HT-29 (cell line): ENCODE measurements at regions not wholly inside any gene's neighbourhood (a gene's known extent, or its start where the extent isn't known, plus 50 kb on each side); places are given as distances from the start of the nearest gene placed in this dataset.
"Not testable (repeated sequence)": the region's sequence is repeated elsewhere in the genome, so short reads cannot be mapped to it uniquely, and the experiment has no call there.

Experiments
- DNase-seq: peaks from one replicate; pipeline ENCODE4 v3.0.0-alpha.2; 2015; ENCODE audit warnings: low spot score

DNA sequence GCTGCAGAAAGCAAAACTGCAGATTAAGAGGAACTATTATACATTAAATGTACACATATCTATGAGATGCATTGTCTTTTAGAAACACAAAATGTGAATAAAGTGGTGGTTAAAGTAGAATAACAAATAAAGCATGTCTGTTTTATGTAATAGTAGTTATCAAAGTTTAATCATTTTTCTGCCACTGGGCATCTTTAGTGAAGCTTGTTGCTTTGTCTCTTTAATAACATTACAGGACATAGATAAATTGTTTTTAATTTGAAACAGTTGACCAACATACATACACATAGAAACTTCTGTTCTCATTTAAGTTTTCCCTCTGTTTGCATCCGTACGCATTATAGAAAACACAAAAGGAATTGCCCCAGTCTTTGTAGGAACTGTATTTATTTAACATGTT is 1700.0 kb upstream of the ADGRL3 start:
- DNase-seq: no peak

DNA sequence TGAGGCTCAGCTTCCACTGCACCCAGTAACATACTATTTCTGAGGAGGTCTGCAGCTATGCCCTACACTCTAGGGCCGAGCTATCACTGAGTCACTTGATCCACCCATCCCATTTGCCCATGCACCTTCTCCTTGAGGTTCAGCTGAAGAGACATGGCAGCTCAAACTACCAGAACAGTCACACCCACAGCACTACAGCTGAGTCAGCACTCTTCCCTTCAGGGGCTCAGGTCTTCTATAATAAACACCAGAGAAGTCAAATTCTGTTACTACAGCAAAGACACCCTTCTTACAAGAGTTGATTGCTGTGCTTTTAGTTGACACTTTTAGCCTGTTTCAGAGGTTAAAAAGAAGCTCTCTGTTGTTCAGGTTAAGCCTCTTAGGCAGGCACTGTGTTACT is 1696.4 kb upstream of the ADGRL3 start:
- no peak for DNase-seq

DNA sequence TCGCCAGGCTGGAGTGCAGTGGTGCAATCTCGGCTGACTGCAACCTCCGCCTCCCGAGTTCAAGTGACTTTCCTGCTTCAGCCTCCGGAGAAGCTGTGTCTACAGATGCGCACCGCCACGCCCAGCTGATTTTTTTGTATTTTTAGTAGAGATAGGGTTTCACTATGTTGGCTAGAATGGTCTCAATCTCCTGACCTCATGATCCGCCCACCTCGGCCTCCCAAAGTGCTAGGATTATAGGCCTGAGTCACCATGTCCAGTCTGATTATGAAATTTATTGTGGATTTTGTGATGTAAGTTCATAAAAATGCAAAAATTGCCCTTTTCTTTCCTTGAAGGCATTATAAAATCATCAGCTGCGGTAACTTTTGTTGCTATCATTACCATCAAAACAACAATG is 1688.3 kb upstream of the ADGRL3 start:
- DNase-seq: not testable (repeated sequence)

DNA sequence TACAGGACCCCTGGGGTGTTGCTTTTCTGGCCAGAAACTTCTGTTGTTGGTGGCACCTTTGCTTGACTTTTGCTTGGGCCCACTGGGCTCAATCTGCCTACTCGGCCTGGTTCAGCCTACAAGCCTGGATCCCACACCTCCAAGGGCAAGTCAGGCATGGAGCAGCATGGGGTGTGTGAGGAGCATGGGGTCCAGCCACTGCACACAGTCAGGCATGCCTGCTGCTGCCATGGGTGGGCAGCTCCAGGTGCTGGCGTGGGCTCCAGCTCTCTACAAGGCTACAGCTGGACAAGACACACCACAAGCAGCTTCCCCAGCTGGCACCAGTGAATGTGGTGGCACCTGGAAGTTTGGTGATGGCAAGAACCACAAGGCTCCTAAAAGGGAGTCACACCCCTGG is 1683.1 kb upstream of the ADGRL3 start:
- no peak for DNase-seq

DNA sequence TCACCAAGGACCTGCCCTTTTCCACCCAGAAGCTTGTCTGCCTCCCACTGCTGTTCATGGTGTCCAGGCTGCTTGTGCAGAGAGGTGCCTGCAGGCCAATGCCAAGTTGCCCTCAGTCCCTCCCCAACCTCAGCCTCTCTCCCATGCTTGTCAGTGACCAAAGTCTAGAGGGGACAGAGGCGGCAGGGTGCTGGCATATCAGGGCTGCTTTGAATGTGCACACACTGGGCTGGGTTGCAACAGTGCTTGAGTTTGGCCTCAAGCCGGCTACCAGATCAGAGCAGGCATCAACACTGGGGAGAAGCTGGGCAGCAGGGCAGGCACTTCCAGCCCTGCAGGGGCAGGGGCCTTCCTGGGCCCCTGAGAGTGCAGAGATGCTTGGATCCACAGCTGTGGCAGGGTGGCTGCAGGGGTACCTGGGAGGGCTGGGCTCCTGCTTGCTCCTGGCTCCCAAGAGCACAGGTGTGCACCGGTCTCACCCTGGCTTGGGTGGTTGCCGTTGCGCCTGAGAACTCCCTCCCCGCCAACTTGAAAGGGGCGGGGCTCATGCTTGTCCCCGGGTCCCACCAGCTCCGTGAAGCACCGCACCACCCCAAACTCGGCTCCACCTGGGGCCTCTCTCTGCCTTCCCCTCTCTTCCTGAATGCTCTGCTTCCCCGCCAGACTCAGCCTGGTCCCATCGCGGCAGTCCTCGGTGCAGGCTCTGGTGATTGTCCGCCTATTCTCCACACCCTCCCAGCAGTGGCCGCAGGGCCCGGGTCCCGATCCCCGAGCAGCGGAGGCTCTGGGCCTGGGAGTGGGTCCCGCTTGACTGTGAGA is 1681.9 kb upstream of the ADGRL3 start:
- DNase-seq: no peak

DNA sequence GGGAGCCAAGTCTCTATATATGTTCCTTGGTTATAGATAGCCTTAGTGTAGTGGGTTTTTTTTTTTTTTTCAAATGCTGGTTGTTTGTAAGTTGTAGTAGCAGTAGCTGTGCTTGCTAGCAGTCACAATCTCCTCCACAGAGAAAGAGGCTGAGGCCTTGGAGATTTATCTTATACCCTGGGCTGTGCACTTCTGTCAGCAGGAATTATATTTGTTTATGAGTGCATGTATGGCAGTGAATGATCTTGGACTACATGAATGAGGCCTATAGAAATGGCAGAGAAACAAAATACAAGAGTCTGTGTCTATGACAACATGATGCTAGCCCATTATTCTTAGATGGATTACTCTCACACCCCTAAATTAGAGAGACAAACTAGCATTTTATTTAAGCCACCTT is 1674.2 kb upstream of the ADGRL3 start:
- DNase-seq: no peak

DNA sequence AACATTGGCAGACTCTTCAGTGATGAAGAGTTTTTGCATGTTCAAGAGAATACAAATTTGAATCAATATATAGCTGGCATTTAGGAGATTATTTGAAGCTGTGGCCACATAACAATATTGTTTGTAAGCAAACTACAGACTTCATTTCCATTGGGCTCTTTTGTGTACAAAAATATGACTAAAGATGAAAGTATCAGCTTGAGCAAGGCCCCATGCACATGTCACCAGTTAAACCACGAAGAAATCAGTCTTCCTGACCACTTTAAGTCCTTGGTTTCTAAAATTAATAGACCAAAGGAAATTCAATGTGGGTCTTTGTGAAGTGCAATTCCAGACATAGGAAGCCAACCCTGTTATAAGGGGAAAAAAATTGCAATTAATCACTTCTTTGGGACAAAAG is 1664.6 kb upstream of the ADGRL3 start:
- DNase-seq: no peak

DNA sequence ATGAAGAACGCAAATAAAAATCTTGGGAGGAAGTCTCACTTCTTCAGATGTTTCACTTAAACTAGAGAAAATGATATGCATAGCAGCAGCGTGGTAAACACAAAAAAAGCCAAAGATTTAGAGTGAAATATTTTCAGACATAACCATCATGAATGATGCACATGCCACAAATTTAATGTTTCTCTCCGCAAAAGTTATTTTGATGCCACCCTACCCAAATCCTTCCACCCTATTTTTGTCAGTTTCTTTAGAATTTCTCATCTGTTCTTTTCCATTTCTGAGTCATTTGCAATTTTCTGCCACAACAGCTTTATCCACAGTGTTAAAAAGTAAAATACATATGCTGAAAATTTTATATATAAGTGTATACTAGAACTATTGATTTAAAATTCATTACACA is 1663.7 kb upstream of the ADGRL3 start:
- DNase-seq: no peak

DNA sequence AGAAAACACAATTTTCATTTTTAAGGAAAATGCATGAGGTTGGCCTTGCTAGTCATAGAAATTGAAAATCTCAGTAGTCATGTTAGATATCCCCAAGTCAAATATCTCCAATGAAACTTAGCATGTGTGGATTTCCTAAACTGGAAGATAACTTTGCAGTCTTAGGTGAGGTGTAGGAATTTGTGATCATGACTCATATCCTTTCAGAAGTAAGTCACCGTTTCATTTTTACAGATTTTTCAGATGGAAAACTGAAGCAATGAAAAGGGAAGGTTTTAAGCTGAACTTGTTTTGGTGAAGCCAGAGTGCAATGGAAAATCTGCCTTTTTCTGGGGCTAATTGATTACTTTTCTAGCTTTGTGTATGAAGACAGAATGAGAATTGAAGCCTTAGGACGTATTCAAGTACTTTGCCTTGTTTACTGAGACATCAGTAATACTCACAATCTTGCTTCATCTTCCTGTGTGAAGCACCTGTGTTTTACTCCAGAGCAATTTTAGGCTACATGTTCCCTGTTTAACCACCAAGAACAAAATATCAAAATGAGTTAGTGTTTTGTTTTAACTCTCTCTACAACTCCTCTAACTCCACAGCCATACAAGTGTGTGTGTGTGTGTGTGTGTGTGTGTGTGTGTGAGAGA is 1662.8 kb upstream of the ADGRL3 start:
- DNase-seq: no peak

DNA sequence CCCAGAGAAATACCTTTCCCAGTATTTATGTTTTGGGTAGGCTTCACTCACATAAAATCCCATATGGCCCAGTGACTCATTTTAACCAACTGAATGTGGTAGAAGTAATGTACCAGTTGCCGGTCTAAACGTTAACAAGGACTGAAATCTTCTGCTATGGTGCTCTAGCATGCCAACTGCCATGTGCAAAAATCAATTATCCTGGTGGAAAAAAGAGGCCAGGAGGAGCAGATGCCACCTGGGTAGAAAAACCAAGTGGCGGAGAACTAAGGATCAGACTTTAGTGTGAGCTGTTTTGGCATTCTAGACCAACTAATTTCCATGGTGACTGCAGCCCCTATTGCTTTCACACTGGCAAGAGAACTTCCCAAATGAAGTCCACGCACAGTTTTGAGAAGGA is 1660.7 kb upstream of the ADGRL3 start:
- DNase-seq: no peak

DNA sequence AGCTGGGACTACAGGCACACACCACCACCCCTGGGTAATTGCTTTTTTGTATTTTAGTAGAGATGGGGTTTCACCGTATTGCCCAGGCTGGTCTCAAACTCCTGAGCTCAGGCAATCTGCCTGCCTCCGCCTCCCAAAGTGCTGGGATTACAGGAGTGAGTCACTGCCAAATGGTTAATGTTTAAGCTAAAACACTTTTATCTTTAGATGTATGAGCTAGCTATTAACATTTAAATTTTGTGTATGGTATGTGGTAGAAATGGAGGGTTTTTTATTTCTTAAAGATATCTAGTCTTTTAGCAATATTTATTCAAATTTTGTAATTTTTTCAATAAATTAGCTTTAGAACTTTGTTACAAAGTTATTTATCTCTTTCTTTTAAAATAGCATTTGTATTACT is 1659.8 kb upstream of the ADGRL3 start:
- DNase-seq: peak; percentile 10

DNA sequence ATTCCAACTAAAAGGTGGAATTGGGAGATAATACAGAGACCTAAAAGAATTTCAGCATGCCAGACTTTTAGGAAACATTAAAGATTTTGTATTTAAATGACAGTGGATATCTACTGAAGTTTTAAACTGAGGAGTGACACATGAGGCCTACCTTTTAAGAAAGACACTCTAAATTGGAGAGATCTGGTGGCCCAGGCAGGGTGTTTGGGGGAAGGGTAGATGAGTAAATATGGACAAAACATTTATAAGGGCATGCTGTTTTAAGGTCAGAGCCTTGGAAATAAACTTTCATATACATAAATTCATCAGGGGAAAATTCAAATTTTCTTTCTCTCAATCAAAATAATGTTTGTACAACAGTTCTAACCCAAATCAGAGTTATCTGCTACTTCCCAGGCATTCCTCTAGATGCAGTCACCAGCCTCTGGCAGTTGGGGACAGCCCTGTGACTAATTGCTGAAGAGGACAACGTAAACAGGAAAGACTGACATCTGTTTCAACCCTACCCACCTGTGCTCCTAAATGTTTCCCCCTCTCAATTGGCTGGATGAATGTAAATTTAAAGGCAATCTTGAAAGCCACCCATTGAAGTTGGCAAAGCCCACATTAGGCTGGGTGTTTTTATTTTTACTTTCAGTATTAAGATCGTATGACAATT is 1646.9 kb upstream of the ADGRL3 start:
- DNase-seq: peak; percentile 12

DNA sequence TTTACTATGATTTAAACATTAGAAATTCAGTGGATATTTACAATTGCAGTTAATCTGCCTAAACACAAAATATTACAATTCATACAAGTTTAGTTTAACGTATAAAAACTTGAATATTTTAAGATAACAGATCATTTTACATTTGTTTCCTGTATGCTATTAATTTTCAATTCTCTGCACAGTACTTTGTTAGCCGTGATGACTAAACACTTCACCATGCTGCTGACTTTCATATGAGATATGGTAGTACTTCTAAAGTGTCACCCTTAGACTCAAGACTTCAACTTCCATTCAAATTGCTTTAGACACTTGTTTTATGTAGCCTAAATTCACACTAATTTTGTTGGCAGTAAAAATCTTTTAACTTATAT is 1646.4 kb upstream of the ADGRL3 start:
- DNase-seq: peak; percentile 5

DNA sequence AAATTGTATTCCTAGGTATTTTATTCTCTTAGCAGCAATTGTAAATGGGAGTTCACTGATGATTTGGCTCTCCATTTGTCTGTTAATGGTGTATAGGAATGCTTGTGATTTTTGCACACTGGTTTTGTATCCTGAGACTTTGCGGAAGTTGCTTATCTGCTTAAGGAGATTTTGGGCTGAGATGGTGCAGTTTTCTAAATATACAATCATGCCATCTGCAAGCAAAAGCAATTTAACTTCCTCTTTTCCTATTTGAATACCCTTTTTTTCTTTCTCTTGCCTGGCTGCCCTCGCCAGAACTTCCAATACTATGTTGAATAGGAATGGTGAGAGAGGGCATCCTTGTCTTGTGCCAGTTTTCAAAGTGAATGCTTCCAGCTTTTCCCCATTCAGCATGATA is 1643.9 kb upstream of the ADGRL3 start:
- DNase-seq: not testable (repeated sequence)

DNA sequence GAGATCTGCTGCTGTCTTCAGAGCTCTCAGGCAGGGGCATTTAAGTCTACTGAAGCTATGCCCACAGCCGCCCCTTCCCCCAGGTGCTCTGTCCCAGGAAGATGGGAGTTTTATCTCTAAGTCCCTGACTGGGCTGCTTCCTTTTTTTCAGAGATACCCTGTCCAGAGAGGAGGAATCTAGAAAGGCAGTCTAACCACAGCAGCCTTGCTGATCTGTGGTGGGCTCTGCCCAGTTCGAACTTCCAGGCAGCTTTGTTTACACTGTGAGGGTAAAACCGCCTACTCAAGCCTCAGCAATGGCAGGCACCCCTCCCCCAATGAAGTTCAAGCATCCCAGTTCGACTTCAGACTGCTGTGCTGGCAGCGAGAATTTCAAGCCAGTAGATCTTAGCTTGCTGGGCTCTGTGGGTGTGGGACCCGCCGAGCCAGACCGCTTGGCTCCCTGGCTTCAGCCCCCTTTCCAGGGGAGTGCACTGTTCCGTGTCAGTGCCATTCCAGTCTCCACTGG is 1639.9 kb upstream of the ADGRL3 start:
- not testable (repeated sequence) for DNase-seq

DNA sequence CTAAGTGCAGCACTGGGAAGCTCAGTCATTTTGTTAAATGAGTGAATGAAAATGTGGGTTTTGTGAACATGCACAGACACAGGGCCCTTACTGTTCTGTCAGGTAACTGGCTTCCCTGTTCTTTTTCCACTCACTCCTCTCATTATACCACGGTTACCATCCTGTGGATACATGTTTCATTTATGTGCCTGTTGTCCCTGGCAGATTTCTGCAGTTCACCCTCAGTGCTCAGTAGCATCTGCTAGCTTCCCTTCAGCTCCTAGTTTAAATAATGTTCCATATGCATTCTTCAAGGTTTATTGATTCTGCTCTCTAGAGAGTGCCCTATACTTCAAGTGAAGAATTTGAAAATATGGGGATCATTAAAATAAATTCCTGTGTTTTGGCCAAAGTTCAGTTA is 1634.3 kb upstream of the ADGRL3 start:
- no peak for DNase-seq

DNA sequence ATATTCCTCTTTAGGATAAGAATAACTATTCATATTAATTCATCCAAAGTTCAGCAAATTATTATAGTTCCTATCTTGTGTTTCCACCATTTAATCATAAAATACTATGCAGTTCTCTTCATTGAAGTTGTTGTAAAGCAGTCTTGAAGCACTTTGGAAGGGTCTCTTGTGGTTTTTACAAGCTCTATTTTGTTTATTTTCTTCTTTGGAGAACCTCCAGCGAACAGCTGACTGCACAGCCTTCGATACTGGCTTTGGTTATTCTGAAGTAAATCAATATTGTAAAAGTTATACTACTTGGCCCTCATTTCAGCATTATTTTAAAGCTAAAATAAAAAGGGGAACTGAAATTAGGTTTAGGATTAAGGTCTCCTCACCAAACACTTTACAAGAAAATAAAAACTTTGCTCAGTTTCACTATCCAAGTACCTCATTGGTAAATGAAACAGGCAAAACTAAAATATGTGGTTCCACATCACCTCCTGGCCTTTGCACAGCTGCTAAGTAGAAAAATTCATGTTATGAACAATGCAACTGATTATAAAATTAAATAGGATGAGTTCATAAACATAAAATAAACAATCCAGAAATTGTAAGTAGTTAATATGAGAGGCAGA is 1629.2 kb upstream of the ADGRL3 start:
- no peak for DNase-seq

DNA sequence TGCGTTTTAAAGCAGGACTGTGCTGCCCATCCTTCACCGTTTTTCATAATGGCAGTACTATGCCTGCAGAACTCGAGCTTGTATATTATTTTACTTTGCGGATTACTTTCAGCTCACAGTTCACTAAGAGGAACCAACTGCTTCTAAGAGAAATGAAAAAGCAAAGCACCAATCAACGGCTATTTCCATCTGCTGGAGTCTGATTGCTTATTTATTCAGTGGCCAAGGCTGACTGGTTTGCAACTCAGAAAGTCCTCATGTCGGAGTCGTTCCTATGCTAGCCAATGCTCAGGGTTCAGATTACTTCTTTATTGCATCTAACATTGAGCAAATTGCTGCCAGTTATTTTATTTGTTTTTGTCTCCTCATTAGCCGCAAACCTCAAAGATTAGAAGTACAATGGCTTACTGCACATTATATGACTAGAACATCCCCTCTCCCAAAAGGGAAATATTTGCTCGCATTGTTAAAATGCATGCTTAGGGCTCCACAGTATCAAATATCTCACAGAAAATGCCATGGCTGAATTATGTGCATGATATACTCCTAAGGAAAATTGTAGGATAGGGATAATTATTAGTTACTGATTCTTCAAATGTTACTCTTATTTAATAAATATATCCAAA is 1628.2 kb upstream of the ADGRL3 start:
- no peak for DNase-seq

DNA sequence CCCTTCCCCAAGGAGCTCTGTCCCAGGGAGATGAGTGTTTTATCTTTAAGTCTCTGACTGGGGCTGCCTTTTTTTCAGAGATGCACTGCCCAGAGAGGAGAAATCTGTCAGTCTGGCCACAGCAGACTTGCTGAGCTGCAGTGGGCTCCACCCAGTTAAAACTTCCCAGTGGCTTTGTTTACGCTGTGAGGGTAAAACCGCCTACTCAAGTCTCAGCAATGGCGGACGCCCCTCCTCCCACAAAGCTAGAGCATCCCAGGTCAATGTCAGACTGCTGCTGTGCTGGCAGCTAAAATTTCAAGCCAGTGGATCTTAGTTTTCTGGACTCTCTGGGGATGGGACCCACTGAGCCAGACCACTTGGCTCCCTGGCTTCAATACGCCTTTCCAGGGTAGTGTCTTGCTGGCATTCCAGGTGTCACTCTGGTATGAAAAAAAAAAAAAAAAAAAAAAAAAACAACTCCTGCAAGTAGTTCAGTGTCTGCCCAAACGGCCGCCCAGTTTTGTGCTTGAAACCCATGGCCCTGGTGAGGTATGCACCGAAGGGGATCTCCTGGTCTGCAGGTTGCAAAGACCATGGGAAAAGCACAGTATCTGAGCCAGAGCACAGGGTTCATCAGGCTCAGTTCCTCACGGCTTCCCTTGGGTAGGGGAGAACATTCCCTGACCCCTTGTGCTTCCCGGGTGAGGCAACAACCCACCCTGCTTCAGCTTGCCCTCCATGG is 1616.1 kb upstream of the ADGRL3 start:
- no peak for DNase-seq

DNA sequence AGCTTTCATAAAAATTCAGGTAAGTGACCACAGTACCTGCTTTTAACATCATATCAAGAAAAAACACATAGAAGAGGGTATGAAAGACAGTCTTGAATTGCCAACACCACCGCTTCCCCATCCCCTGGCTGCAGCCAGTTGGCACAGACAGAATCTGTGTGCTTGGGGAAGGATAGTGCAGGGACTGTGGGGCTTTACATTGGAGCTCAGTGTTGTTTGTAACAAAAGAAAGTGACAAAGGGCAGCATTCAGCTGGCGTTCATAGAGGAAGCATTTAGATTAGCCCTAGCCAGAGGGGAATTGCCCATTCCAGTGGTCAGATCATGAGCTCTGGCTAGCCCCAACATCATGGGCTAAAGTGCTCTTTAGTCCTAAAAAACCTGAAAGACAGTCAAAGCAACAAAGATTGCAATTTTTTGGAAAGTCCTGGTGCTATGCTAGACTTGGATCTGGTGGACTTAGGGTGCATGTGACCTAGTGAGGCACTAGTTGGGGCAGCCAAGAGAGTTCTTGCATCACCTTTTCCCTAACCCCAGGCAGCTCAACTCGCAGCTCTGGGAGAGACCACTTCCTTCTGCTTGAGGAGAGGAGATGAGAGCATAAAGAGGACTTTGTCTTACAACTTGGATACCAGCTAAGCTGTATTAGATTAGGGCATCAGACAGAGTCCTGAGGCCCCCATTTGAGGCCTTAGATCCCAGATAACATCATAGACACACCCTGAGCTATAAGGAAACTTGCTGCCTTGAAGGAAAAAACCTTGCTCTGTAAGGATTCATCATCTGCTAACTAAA is 1602.4 kb upstream of the ADGRL3 start:
- DNase-seq: no peak

DNA sequence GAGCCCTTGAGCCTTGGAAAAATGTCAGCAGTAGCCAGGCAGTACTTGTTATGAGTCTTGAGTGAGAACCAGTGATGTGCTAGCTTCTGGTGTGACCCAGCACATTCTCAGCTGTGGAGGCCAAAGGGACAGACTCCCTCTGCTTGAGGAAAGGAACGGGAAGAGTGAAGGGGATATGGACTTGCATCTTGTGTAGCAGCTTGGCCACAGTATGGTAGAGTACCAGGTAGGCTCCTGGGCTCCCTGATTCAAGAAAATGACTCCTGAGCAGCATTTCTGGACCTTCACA is 1601.9 kb upstream of the ADGRL3 start:
- DNase-seq: no peak
